Transverse colon (tissue), 4 donors: ENCODE measurements at regions not wholly inside any gene's neighbourhood (a gene's known extent, or its start where the extent isn't known, plus 50 kb on each side); places are given as distances from the start of the nearest gene placed in this dataset.

Experiments
- DNase-seq: peaks from one replicate; pipeline ENCODE4 v3.0.0-alpha.2; 2019
- H3K27ac ChIP-seq, 4 donors: fragments of 200-600 bp; sonication (generic); 2 replicates each; pipeline ENCODE4 v1.5.1; 2016 to 2018; ENCODE audit warnings: inconsistent platforms in 4 of 4
- H3K27me3 ChIP-seq: fragments of 200-600 bp; sonication (generic); 2 replicates; pipeline ENCODE4 v1.5.1; 2017; ENCODE audit warnings: inconsistent platforms
- H3K36me3 ChIP-seq, 4 donors: fragments of 200-600 bp; sonication (generic); 2 replicates each; pipeline ENCODE4 v1.5.1; 2017 to 2019; ENCODE audit warnings: inconsistent platforms in 4 of 4
- H3K4me1 ChIP-seq, 4 donors: fragments of 200-600 bp; sonication (generic); 2 replicates each; pipeline ENCODE4 v1.5.1; 2017 to 2020; ENCODE audit warnings: inconsistent platforms in 4 of 4
- H3K4me3 ChIP-seq, 4 donors: fragments of 200-600 bp; sonication (generic); 1 replicate in 1 of 4; 2 replicates in 3 of 4; pipeline versions ENCODE4 v1.5.1 to v1.6.1; 2017 to 2019; ENCODE audit warnings: inconsistent platforms in 4 of 4
- H3K9me3 ChIP-seq, 2 donors: fragments of 200-600 bp; sonication (generic); 2 replicates each; pipeline ENCODE4 v1.5.1; 2017 to 2019; ENCODE audit warnings: inconsistent platforms in 2 of 2
- CTCF ChIP-seq, 5 experiments: fragments of 200-600 bp in 3 of 5; fragments of 450-650 bp in 2 of 5; sonication (generic) in 3 of 5; IDR thresholded peaks; 1 replicate in 2 of 5; 2 replicates in 3 of 5; pipeline ENCODE4 v1.5.1; 2016 to 2017; ENCODE audit warnings: antibody characterized with exemption in 5 of 5, inconsistent platforms in 3 of 5, mild to moderate bottlenecking in 2 of 5, moderate library complexity in 1 of 5
- EP300 ChIP-seq: sonication (generic); formaldehyde crosslinking; IDR thresholded peaks from one replicate; pipeline ENCODE4 v1.6.1; 2017; ENCODE audit warnings: antibody characterized with exemption, low read depth
- POLR2A ChIP-seq: fragments of 450-650 bp; IDR thresholded peaks from one replicate; pipeline ENCODE4 v1.6.1; 2016; ENCODE audit warnings: antibody characterized with exemption, mild to moderate bottlenecking, moderate library complexity
- POLR2AphosphoS5 ChIP-seq, 3 donors: sonication (generic); formaldehyde crosslinking; IDR thresholded peaks; one replicate each; pipeline ENCODE4 v1.6.1; 2016; ENCODE audit warnings: antibody characterized with exemption in 3 of 3
- WGBS, 2 donors: methylation state at CpG; one replicate each; pipeline ENCODE4 v1.1.5; 2018; ENCODE audit warnings: low coverage in 1 of 2; 5-methylcytosine and 5-hydroxymethylcytosine counted together
- in situ Hi-C, 4 donors: fragments of 200-750 bp; cut with MboI; loops; one replicate each; pipeline versions ENCODE4 v1.15.0 to v1.15.1; 2017; ENCODE audit warnings: low sequenced_read_pairs in 3 of 4, low pct_ligation_motif_present in 1 of 4, low pct_unique_long_range_greater_than_20kb in 1 of 4
- intact Hi-C: fragments of 100-400 bp; cut with DNase I; formaldehyde crosslinking; loops from one replicate; pipeline ENCODE4 v1.15.1; 2023; ENCODE audit warnings: low total_unique reads

GRCh38 chr13:99074693-99075092 lies 96.8 kb upstream of the DOCK9 start:
- H3K4me1 ChIP-seq = peaks cover 0 to 22% (median 0%) of the 10 kb centered on the region in 4 donors
- no peaks in the 10 kb centered on the region for H3K36me3 ChIP-seq
- 71 to 100% methylated on average over 1 to 2 of the region's 2 CpGs for WGBS, 2 donors
- H3K9me3 ChIP-seq = no peaks in the 10 kb centered on the region
- intact Hi-C loops = no loop called here
- no peak overlapping the region for H3K4me3 ChIP-seq
- no peak for TF ChIP-seq POLR2A
- no peak for TF ChIP-seq CTCF (IDR thresholded peaks at IDR 0.05)
- no peak for TF ChIP-seq POLR2AphosphoS5 (IDR thresholded peaks at IDR 0.05)
- no peak for TF ChIP-seq EP300
- H3K27me3 ChIP-seq = no peaks in the 10 kb centered on the region
- DNase-seq = no peak
- H3K27ac ChIP-seq = no peak overlapping the region
- in situ Hi-C loops = no loop called here

GRCh38 chr13:99075268-99076191 lies 97.7 kb upstream of the DOCK9 start:
- no peaks in the 10 kb centered on the region for H3K27me3 ChIP-seq
- in situ Hi-C loops = no loop called here
- H3K9me3 ChIP-seq = no peaks in the 10 kb centered on the region
- no peaks in the 10 kb centered on the region for H3K36me3 ChIP-seq
- no peak for TF ChIP-seq POLR2AphosphoS5 (IDR thresholded peaks at IDR 0.05)
- TF ChIP-seq CTCF (IDR thresholded peaks at IDR 0.05) = no peak
- TF ChIP-seq POLR2A = no peak
- no peak for TF ChIP-seq EP300
- peaks cover 0 to 22% (median 0%) of the 10 kb centered on the region in 4 donors for H3K4me1 ChIP-seq
- WGBS, 2 donors = 91% methylated on average over 1 of the region's 1 CpG; no CpG with 5 or more reads in 1 of the 2 donors
- no peak for DNase-seq
- H3K4me3 ChIP-seq = no peak overlapping the region
- intact Hi-C loops = no loop called here
- peak overlapping the region in 3 of 4 donors; percentile 5 to 27 (median 16) for H3K27ac ChIP-seq

GRCh38 chr13:99078017-99078771 lies 100.3 kb upstream of the DOCK9 start:
- 70 to 85% methylated on average over 3 to 8 of the region's 8 CpGs for WGBS, 2 donors
- intact Hi-C loops = no loop called here
- Histone ChIP-seq H3K27ac (peak overlapping the region in 1 of 4 donors; percentile 15), H3K4me1 (peaks cover 0 to 22% (median 0%) of the 10 kb centered on the region in 4 donors), H3K27me3 (no peaks in the 10 kb centered on the region), H3K9me3 (no peaks in the 10 kb centered on the region), H3K4me3 (no peak overlapping the region), H3K36me3 (no peaks in the 10 kb centered on the region)
- in situ Hi-C loops = no loop called here
- TF ChIP-seq POLR2A = no peak
- TF ChIP-seq CTCF (IDR thresholded peaks at IDR 0.05) = no peak
- TF ChIP-seq EP300 = no peak
- no peak for TF ChIP-seq POLR2AphosphoS5 (IDR thresholded peaks at IDR 0.05)
- no peak for DNase-seq

GRCh38 chr13:99080131-99080530 lies 102.3 kb upstream of the DOCK9 start:
- intact Hi-C loops = no loop called here
- 82% methylated on average over 2 of the region's 2 CpGs for WGBS, 2 donors
- Histone ChIP-seq H3K9me3 (no peaks in the 10 kb centered on the region), H3K27ac (no peak overlapping the region), H3K27me3 (no peaks in the 10 kb centered on the region), H3K4me3 (no peak overlapping the region), H3K36me3 (no peaks in the 10 kb centered on the region), H3K4me1 (peaks cover under 1 to 32% (median 4%) of the 10 kb centered on the region in 4 donors)
- in situ Hi-C loops = no loop called here
- DNase-seq = no peak
- TF ChIP-seq POLR2AphosphoS5 (IDR thresholded peaks at IDR 0.05) = no peak
- no peak for TF ChIP-seq CTCF (IDR thresholded peaks at IDR 0.05)
- no peak for TF ChIP-seq EP300
- TF ChIP-seq POLR2A = no peak
